CD4-positive, alpha-beta T cell treated with Interleukin-15 for 1 hour (primary cell): ENCODE measurements at regions not wholly inside any gene's neighbourhood (a gene's known extent, or its start where the extent isn't known, plus 50 kb on each side); places are given as distances from the start of the nearest gene placed in this dataset.

Experiments
- DNase-seq: peaks from one replicate; pipeline ENCODE4 v3.0.0-alpha.2; 2020

DNA sequence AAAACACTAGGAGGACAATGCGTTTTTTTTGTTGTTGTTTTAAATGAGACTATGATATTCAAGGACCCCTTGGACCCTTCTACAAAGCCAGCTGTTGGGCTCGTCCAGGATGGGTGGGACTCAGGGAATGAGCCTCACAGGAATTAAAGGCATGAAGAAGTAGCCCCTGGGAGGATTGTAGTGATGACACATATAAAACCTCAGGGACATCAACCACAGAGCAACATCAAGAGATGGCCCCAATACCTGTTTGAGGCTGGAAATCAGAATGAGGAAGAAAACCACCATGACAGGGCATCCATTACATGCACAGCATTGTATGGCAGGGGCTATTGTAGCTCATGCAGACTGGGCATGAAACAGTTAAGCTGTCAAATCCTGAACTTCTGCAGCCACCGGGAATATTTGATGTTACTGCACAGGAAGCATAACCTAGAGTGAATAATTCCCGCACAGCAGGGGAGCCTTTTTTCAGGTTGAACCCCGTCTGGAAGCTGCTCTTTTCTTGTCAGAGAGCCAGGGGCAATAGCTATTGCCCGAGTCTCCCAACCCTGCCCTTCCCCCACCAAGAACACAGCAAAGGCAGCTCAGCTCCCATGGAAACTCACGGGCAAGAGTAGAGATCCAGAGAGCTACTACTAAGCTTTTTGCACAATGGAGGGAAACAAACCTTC, 140.2 kb upstream of the FGGY start:
- DNase-seq: no peak

GRCh38 chr1:59158321-59158720, 138.6 kb upstream of the FGGY start:
- no peak for DNase-seq

DNA sequence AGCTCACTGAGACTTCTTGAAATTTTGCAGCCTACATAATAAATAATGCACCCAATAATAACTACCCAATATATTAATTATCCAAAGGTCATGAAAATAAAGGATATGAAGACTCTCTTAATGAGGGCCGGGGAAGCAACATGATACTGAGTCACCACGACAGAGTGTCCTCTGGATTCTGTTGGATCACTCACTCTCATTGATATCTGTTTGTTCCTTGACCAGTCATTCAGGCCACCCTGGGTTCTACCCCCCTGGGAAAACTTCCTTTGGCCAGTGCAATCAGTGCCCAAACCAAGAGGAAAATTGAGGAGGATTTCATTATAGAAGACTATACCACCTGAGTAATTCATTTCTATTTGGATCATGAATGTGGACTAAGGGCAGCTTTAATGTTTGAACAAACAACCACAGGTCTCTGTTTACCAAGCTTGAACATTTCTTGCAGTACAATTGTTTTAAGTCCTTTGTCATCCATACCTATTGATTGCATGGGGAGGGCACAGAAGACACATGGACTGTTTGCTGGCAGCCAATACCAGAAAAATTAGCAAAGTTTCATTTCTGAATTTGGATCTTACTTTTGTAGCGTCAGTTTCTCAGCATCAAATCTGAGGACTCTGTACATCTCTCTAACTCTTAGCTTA, 137.2 kb upstream of the FGGY start:
- no peak for DNase-seq

DNA sequence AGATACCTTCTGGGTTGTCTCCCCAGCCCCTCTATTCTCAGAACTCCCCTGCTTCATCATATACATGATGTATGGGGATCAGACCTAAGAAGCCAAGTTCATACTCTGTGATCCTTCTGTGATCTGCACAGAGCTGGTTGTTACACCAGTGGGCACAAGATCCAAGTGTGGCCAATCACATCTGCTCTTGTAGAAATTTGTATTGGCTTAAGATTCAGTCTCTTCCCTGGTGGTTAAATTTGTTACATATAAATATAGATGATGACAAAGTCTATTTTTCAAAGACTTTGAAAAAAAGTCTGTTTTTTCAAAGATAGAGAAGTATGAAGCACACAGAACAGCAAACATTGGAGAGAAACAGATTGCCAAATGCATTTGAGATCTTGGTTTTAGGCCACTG, 135.8 kb upstream of the FGGY start:
- no peak for DNase-seq

- no peak for DNase-seq
These were observed 134.2 kb upstream of the FGGY start for GRCh38 chr1:59162665-59163064.

DNA sequence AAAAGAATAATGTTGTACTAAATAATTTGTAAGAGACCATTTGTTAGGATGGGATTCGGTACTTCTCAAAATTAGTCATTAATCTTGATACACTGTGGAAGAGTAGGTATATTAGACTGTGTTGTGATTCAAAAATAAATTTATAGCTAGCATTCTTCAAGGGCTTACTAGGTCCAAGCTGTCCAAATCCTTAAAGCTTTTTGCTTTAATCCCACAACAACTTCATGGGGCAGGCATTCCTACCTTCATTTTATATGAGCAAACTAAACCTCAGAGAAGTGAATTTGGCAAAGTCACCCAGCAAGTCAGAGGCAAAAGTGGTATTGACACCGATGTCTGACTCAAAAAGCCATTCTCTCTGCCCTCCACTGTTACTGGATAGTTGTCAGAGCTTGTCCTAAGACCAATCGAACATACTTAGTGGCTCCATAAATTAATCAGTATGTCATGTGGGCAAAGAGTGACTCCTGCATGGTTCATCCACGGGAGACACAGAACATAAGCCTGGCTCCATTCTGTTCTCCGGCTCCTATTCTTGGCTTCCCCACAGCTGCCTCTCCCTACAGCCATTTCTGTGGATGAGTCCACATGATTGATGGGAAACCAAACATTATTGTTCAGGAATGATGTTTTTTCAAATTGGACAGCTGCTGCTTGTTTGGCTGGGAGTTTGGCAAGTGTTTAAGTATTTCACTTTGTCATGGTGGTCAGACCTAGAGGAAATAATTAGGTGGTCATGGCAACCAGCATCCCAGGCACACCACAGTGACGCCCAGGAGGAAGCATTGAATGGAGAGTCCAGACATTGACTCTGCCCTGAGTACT, 133.4 kb upstream of the FGGY start:
- no peak for DNase-seq

DNA sequence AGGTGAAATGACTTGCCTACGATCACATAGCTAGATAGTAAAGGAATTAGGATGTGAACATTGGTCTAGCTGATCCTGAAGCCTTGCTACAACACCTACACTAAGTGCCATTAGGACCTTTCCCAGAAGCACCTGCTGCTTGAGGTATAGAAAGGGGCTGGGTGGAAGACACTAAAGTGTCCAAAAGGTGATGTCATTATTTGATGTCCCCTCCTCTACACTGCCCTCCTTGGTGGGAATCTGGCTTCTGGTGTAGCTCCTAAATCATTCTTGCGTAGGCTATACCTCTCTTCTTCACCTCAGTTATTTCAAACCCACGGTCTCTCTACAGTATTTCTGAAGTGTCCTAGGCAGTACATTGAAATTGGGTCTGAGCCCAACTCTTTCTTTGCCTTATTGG, 132.5 kb upstream of the FGGY start:
- DNase-seq: no peak

DNA sequence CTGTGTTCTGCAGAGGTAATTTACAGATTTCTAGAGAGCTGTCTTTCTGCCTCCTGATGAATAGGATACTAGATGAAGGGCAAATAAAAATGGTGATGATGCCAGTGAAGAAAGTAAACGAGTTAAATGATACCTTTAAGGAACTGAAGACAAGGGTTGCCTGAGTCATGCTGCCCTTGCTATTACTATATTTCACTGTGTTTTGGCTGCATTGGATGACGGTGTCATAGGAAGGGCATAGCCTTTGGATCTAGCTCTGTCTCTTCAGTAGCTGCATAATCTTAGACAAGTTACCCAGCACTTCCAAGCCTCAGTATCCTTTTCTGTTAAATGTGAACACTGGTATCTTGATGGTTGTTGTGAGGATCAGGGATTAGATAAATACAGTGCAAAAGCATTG, 131.5 kb upstream of the FGGY start:
- no peak for DNase-seq

DNA sequence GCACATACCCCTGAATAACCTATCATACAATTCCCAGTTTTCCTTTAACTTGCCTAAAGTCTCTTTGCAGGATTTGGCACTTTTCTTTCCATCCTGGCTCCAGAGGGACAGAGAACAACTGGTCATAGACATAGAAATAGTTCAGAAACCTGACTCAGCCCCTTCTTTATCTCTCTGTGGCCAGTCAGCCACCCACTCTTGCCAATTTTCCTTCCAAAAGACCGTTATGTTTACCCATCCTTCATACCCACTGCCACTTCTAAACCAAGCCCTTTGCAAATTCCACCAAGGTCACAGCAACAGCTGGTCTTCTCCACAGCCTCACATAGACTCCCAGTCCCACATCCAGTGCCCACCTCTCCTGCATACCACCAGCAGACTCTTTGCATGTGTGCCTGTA, 127.2 kb upstream of the FGGY start:
- no peak for DNase-seq

GRCh38 chr1:59170659-59171058, 126.2 kb upstream of the FGGY start:
- no peak for DNase-seq

- DNase-seq: no peak
These were observed 125.1 kb upstream of the FGGY start for GRCh38 chr1:59171788-59172187.

- DNase-seq: no peak
These were observed 124.2 kb upstream of the FGGY start for GRCh38 chr1:59172693-59173092.

DNA sequence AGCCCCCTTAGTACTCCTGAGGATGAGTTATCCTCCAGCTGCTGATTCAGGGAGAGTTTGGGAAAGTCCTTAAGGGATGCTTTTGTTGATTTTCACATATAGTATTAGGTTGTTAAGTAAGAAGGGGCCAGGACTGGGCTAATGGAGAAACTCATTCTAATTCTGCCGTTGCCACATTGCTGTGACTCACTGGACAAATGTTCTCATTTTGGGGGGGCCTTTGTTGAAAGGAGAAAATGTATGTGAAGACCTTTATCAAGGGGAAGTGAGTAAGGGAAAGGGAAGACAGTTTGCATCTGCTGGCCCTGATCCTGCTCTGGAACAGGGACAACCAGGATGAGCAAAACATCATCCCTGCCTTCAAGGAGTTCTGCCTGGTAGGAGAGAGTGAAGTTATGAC, 123.2 kb upstream of the FGGY start:
- DNase-seq: no peak

DNA sequence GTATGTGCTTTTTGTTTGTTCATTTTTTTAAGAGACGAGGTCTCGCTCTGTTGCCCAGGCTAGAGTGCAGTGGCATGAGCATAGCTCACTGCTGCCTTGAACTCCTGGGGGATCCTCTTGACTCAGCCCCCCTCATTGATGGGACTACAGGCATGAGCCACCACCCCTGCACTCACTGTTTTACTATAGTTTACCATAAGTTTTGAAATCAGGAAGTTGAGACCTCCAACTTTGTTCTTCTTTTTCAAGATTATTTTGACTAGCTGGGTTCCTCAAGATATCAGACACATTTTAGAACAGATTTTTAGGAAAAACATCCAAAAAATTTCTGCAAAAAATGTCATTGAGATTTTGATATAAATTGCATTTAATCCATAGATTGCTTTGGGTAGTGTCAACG, 120.4 kb upstream of the FGGY start:
- DNase-seq: no peak

DNA sequence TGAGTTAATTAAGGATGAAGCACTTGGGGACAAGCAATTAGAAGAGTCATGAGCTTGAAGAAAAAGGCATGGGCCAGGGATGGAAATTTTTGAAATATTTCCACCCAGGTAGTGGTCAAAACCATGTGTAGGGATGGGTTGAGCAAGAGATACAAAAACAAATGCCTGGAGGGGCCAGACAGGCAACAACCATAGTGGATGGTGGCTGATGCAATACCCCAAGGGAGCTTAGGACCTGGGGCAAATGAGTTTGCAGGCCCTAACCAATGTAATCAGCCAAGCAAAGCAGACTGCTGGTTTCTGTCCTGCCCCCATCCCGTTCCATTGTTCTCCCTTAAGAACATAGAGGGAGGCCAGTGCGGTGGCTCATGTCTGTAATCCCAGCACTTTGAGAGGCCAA, 119.1 kb upstream of the FGGY start:
- DNase-seq: no peak

GRCh38 chr1:59178339-59179187, 118.3 kb upstream of the FGGY start:
- no peak for DNase-seq

GRCh38 chr1:59179673-59180072, 117.2 kb upstream of the FGGY start:
- no peak for DNase-seq

GRCh38 chr1:59180735-59181134, 116.2 kb upstream of the FGGY start:
- DNase-seq: no peak

- no peak for DNase-seq
These were observed 113.1 kb upstream of the FGGY start for GRCh38 chr1:59183749-59184317.

DNA sequence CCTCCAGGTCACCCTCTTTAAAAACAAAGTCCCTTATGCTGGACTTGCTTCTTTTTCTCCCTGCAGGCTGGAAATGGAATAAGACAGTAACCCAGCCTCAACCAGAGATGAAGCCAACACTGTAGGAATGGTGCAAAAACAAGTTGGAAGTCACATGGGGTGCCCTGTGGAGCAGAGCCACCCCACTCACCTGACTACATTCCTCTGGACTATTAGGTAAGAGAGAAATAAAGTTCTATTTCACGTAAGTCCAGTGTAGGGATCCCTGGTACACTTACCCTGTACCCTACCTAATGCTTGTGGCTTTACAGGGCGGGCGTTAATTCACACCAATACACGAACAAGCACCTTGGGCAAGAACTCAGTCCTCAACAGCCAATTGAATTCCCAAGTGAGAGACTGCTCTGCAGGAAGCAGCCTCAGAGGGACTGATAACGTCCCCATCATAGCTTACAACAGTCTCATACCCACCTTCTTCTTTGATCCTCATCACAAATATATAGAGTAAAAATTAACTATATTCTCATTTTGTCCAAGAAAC, 112.5 kb upstream of the FGGY start:
- DNase-seq: no peak

- no peak for DNase-seq
These were observed 111.6 kb upstream of the FGGY start for GRCh38 chr1:59185163-59185860.

DNA sequence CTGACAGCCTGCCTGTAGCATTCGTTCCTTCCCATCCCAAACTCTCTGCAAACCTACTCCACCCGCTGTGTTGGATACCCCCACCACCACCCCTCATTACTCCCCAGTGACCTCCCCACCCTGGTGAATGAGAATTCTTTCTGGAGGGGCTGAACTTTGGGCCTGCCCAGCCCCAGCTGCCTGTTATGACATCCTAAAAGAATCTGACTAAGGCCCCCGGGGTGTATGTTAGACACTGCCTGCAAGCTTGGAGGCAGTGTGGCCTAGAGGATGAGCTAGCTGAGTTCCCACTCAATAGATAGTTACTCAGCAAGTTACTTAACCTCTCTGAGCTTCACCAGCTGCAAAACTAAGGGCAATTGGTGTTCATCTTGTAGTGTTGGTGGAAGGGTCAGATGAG, 110.2 kb upstream of the FGGY start:
- DNase-seq: no peak
